H1 (cell line): ENCODE measurements at regions not wholly inside any gene's neighbourhood (a gene's known extent, or its start where the extent isn't known, plus 50 kb on each side); places are given as distances from the start of the nearest gene placed in this dataset.

Experiments used
- PHF8 ChIP-seq: fragments of 200-600 bp; sonication (generic); conservative IDR thresholded peaks from 2 replicates; pipeline ENCODE4 v1.7.1; 2012; ENCODE audit warnings: low read depth, mild to moderate bottlenecking, inconsistent platforms, low read length, moderate library complexity
- POLR2A ChIP-seq, 2 experiments: IDR thresholded peaks; 1 replicate in 1 of 2; 2 replicates in 1 of 2; pipeline ENCODE4 v1.6.1; 2011; ENCODE audit warnings: low read depth in 2 of 2, low read length in 2 of 2, mild to moderate bottlenecking in 2 of 2; ENCODE audit errors: control extremely low read depth in 1 of 2

- TF ChIP-seq POLR2A (IDR thresholded peaks at IDR 0.05; ENCODE audit: control extremely low read depth in 1 of 2, low read depth in 2 of 2, low read length in 2 of 2) (no peak), PHF8 (no peak)
Measured at GRCh38 chr20:7038029-7038428, 270.5 kb downstream of the BMP2 start.
